H9 (cell line): ENCODE measurements at regions not wholly inside any gene's neighbourhood (a gene's known extent, or its start where the extent isn't known, plus 50 kb on each side); places are given as distances from the start of the nearest gene placed in this dataset.

Source experiments
- DNase-seq: peaks from one replicate; pipeline ENCODE4 v3.0.0-alpha.2; 2017
- H2AFZ ChIP-seq: one replicate; pipeline ENCODE4 v1.6.1; 2013; ENCODE audit warnings: mild to moderate bottlenecking, low read length, control low read depth, moderate library complexity
- H2AK5ac ChIP-seq: 2 replicates; pipeline ENCODE4 v1.6.1; 2013; ENCODE audit warnings: low read length, control low read depth, mixed read lengths; ENCODE audit not compliant: insufficient read length
- H2BK120ac ChIP-seq: one replicate; pipeline ENCODE4 v1.6.1; 2013; ENCODE audit warnings: low read depth, mild to moderate bottlenecking, low read length, control low read depth, inconsistent platforms; ENCODE audit not compliant: poor library complexity, severe bottlenecking
- H2BK12ac ChIP-seq: 2 replicates; pipeline ENCODE4 v1.6.1; 2013; ENCODE audit warnings: low read length, control low read depth, mixed read lengths, low read depth; ENCODE audit not compliant: insufficient read length
- H2BK15ac ChIP-seq: 2 replicates; pipeline ENCODE4 v1.6.1; 2013; ENCODE audit warnings: low read depth, low read length, control low read depth
- H2BK20ac ChIP-seq: one replicate; pipeline ENCODE4 v1.6.1; 2013; ENCODE audit warnings: low read depth, mild to moderate bottlenecking, low read length, control low read depth, inconsistent platforms; ENCODE audit not compliant: poor library complexity, severe bottlenecking
- H2BK5ac ChIP-seq: 2 replicates; pipeline ENCODE4 v1.6.1; 2013; ENCODE audit warnings: low read length, control low read depth, mixed read lengths; ENCODE audit not compliant: insufficient read length
- H3K14ac ChIP-seq: 2 replicates; pipeline ENCODE4 v1.6.1; 2013; ENCODE audit warnings: low read length, control low read depth; ENCODE audit not compliant: insufficient read depth
- H3K18ac ChIP-seq: 2 replicates; pipeline ENCODE4 v1.6.1; 2013; ENCODE audit warnings: low read depth, mild to moderate bottlenecking, mixed read lengths, low read length, control low read depth; ENCODE audit not compliant: insufficient read length
- H3K23ac ChIP-seq: 2 replicates; pipeline ENCODE4 v1.6.1; 2013; ENCODE audit warnings: low read length, control low read depth, mixed read lengths, low read depth; ENCODE audit not compliant: insufficient read length
- H3K23me2 ChIP-seq: 2 replicates; pipeline ENCODE4 v1.6.1; 2013; ENCODE audit warnings: low read depth, mild to moderate bottlenecking, mixed read lengths, low read length, control low read depth; ENCODE audit not compliant: insufficient read length, poor library complexity, severe bottlenecking
- H3K27ac ChIP-seq: 2 replicates; pipeline ENCODE4 v1.5.1; 2013; ENCODE audit warnings: low read length, control low read depth, mixed read lengths, low read depth; ENCODE audit not compliant: insufficient read length
- H3K27me3 ChIP-seq: 2 replicates; pipeline ENCODE4 v1.6.1; 2013; ENCODE audit warnings: low read length, control low read depth, inconsistent platforms; ENCODE audit not compliant: insufficient read depth
- H3K4ac ChIP-seq: 2 replicates; pipeline ENCODE4 v1.6.1; 2013; ENCODE audit warnings: low read depth, mild to moderate bottlenecking, control low read depth, inconsistent platforms, low read length, moderate library complexity
- H3K4me1 ChIP-seq: 2 replicates; pipeline ENCODE4 v1.6.1; 2013; ENCODE audit warnings: low read length, control low read depth, inconsistent platforms; ENCODE audit not compliant: insufficient read depth
- H3K4me2 ChIP-seq: 2 replicates; pipeline ENCODE4 v1.6.1; 2013; ENCODE audit warnings: low read length, control low read depth, mixed read lengths; ENCODE audit not compliant: insufficient read length, insufficient read depth
- H3K56ac ChIP-seq: 2 replicates; pipeline ENCODE4 v1.6.1; 2013; ENCODE audit warnings: low read depth, mild to moderate bottlenecking, mixed read lengths, low read length, control low read depth; ENCODE audit not compliant: insufficient read length
- H3K79me1 ChIP-seq: 2 replicates; pipeline ENCODE4 v1.6.1; 2013; ENCODE audit warnings: low read depth, mild to moderate bottlenecking, moderate library complexity, low read length, control low read depth, inconsistent platforms; ENCODE audit not compliant: insufficient read depth, poor library complexity, severe bottlenecking
- H3K79me2 ChIP-seq: 2 replicates; pipeline ENCODE4 v1.6.1; 2013; ENCODE audit warnings: low read length, control low read depth, inconsistent platforms; ENCODE audit not compliant: insufficient read depth
- H3K9ac ChIP-seq: 2 replicates; pipeline ENCODE4 v1.6.1; 2013; ENCODE audit warnings: low read length, control low read depth, mixed read lengths; ENCODE audit not compliant: insufficient read length; ENCODE audit errors: extremely low read depth
- H3K9me3 ChIP-seq: one replicate; pipeline ENCODE4 v1.6.1; 2013; ENCODE audit warnings: low read depth, low read length, inconsistent platforms; ENCODE audit not compliant: control insufficient read depth
- H3T11ph ChIP-seq: one replicate; pipeline ENCODE4 v1.6.1; 2013; ENCODE audit warnings: mild to moderate bottlenecking, low read length, control low read depth, inconsistent platforms
- H4K20me1 ChIP-seq: one replicate; pipeline ENCODE4 v1.6.1; 2013; ENCODE audit not compliant: control insufficient read depth, insufficient read length, insufficient read depth
- H4K5ac ChIP-seq: 2 replicates; pipeline ENCODE4 v1.6.1; 2013; ENCODE audit warnings: low read depth, mild to moderate bottlenecking, mixed read lengths, low read length, control low read depth; ENCODE audit not compliant: insufficient read length
- H4K8ac ChIP-seq: replicated peaks from 2 replicates; pipeline ENCODE4 v1.6.1; 2013; ENCODE audit warnings: low read length, control low read depth, mixed read lengths, low read depth; ENCODE audit not compliant: insufficient read length
- H4K91ac ChIP-seq: 2 replicates; pipeline ENCODE4 v1.6.1; 2013; ENCODE audit warnings: low read depth, mild to moderate bottlenecking, moderate library complexity, mixed read lengths, low read length, control low read depth; ENCODE audit not compliant: insufficient read length
- H3K27ac Mint-ChIP-seq, 3 experiments: 2 replicates in 2 of 3; 3 replicates in 1 of 3; pipeline ENCODE4 v1.8.0; 2020 to 2021; ENCODE audit warnings: mixed read lengths in 3 of 3, mild to moderate bottlenecking in 1 of 3, moderate library complexity in 1 of 3
- H3K27me3 Mint-ChIP-seq: 2 replicates; pipeline ENCODE4 v1.8.0; 2021; ENCODE audit warnings: low read depth, mild to moderate bottlenecking, moderate library complexity, mixed read lengths
- H3K36me3 Mint-ChIP-seq, 3 experiments: 2 replicates in 2 of 3; 3 replicates in 1 of 3; pipeline ENCODE4 v1.8.0; 2020 to 2021; ENCODE audit warnings: low read depth in 3 of 3, mixed read lengths in 3 of 3; ENCODE audit not compliant: insufficient read depth in 1 of 3
- H3K4me1 Mint-ChIP-seq, 2 experiments: 2 replicates each; pipeline ENCODE4 v1.8.0; 2020; ENCODE audit warnings: mixed read lengths in 2 of 2
- H3K4me3 Mint-ChIP-seq, 2 experiments: 2 replicates in 1 of 2; 3 replicates in 1 of 2; pipeline ENCODE4 v1.8.0; 2020 to 2021; ENCODE audit warnings: mild to moderate bottlenecking in 2 of 2, mixed read lengths in 2 of 2, moderate library complexity in 1 of 2
- H3K9me3 Mint-ChIP-seq, 2 experiments: 2 replicates in 1 of 2; 3 replicates in 1 of 2; pipeline ENCODE4 v1.8.0; 2020; ENCODE audit warnings: mild to moderate bottlenecking in 2 of 2, mixed read lengths in 2 of 2, moderate library complexity in 1 of 2
- CTCF ChIP-seq: fragments of 200-600 bp; sonication (generic); conservative IDR thresholded peaks from 3 replicates; pipeline ENCODE4 v1.8.0; 2021; ENCODE audit warnings: antibody characterized with exemption, mild to moderate bottlenecking

- H3K4me1 ChIP-seq: no peaks in the 10 kb centered on the region; the same call in 1 of the 2 replicates
- no peak overlapping the region for H3K23ac ChIP-seq
- no peak overlapping the region for H3K14ac ChIP-seq
- no peak overlapping the region for H3K9ac ChIP-seq
- H2BK5ac ChIP-seq: no peak overlapping the region
- H2AFZ ChIP-seq: no peak overlapping the region
- H2BK20ac ChIP-seq: no peak overlapping the region
- no peak overlapping the region for H3K27ac Mint-ChIP-seq
- H4K20me1 ChIP-seq: no peaks in the 10 kb centered on the region
- no peak overlapping the region for H4K8ac ChIP-seq
- H2BK15ac ChIP-seq: no peak overlapping the region
- H2BK12ac ChIP-seq: no peak overlapping the region
- H3K9me3 ChIP-seq: peaks cover 14% of the 10 kb centered on the region
- H3K27ac ChIP-seq: no peak overlapping the region
- H3K79me1 ChIP-seq: no peaks in the 10 kb centered on the region
- peaks cover 31 to 33% of the 10 kb centered on the region in 2 experiments for H3K4me1 Mint-ChIP-seq
- no peak overlapping the region for H3K4ac ChIP-seq
- peaks cover 18 to 24% of the 10 kb centered on the region in 2 experiments for H3K9me3 Mint-ChIP-seq
- no peaks in the 10 kb centered on the region for H3K23me2 ChIP-seq
- no peak overlapping the region for H3T11ph ChIP-seq
- no peak overlapping the region for H4K5ac ChIP-seq
- H3K4me2 ChIP-seq: no peak overlapping the region
- H2BK120ac ChIP-seq: no peak overlapping the region
- H3K18ac ChIP-seq: no peak overlapping the region
- no peaks in the 10 kb centered on the region for H3K27me3 ChIP-seq
- no peak overlapping the region for H2AK5ac ChIP-seq
- no peaks in the 10 kb centered on the region for H3K27me3 Mint-ChIP-seq
- no peak overlapping the region for H3K4me3 Mint-ChIP-seq
- no peak overlapping the region for H4K91ac ChIP-seq
- no peak for DNase-seq
- H3K36me3 Mint-ChIP-seq: peaks cover 7 to 41% (median 23%) of the 10 kb centered on the region in 3 experiments
- no peaks in the 10 kb centered on the region for H3K79me2 ChIP-seq
- no peak for TF ChIP-seq CTCF
- H3K56ac ChIP-seq: no peak overlapping the region
These were observed 265.8 kb upstream of the NEBL start for GRCh38 chr10:21162948-21163347.
